ENCODE measurements at regions not wholly inside any gene's neighbourhood (a gene's known extent, or its start where the extent isn't known, plus 50 kb on each side); places are given as distances from the start of the nearest gene placed in this dataset.

- WGBS, result 57% methylated on average over 2 of the region's 2 CpGs
Observed at GRCh38 chr3:124221422-124221821, 229.5 kb upstream of the ROPN1 start.

More at GRCh38 chr3:124221422-124221821, 229.5 kb upstream of the ROPN1 start:
- H3K36me3 ChIP-seq (ENCODE audit: control insufficient read depth in 4 of 4, insufficient read depth in 3 of 4, low read depth in 1 of 4, low read length in 3 of 4), result no peaks in the 10 kb centered on the region
- H3K9ac ChIP-seq (ENCODE audit: low read depth in 1 of 2, low read length in 2 of 2), result no peak overlapping the region
- H3K27ac ChIP-seq (ENCODE audit: low read depth in 1 of 2, low read length in 2 of 2), result no peak overlapping the region
- H3K4me1 ChIP-seq (ENCODE audit: control insufficient read depth in 4 of 4, insufficient read depth in 4 of 4, low read length in 3 of 4), result no peaks in the 10 kb centered on the region
- no peak overlapping the region for H3K4me3 ChIP-seq (ENCODE audit: low read depth in 1 of 3, low read length in 3 of 3)
- TF ChIP-seq ZBTB33 (IDR thresholded peaks at IDR 0.05), result no peak
- TF ChIP-seq HNF4A (conservative IDR thresholded peaks at IDR 0.05), result no peak
- no peak for TF ChIP-seq JUND (IDR thresholded peaks at IDR 0.05)
- TF ChIP-seq YY1 (IDR thresholded peaks at IDR 0.05), result no peak
- no peak for TF ChIP-seq SP1 (IDR thresholded peaks at IDR 0.05)
- no peak for TF ChIP-seq FOXA2 (IDR thresholded peaks at IDR 0.05)
- TF ChIP-seq NR2F2 (IDR thresholded peaks at IDR 0.05), result no peak
- TF ChIP-seq EGR1 (IDR thresholded peaks at IDR 0.05; ENCODE audit: low read depth in 2 of 2), result no peak
- TF ChIP-seq CTCF (IDR thresholded peaks at IDR 0.05; ENCODE audit: low read depth, low read length, missing input control), result no peak
- TF ChIP-seq RAD21 (IDR thresholded peaks at IDR 0.05), result no peak
- TF ChIP-seq ATF3 (IDR thresholded peaks at IDR 0.05), result no peak
- TF ChIP-seq FOXA1 (IDR thresholded peaks at IDR 0.05), result no peak
- TF ChIP-seq GABPA (IDR thresholded peaks at IDR 0.05 in 1 of 2, conservative IDR thresholded peaks at IDR 0.05 in 1 of 2), result no peak
- no peak for TF ChIP-seq REST (IDR thresholded peaks at IDR 0.05)
- no peak for TF ChIP-seq TAF1 (conservative IDR thresholded peaks at IDR 0.05)
- TF ChIP-seq MAX (IDR thresholded peaks at IDR 0.05), result no peak
- TF ChIP-seq RXRA (IDR thresholded peaks at IDR 0.05), result no peak
- no peak for TF ChIP-seq HNF4G (IDR thresholded peaks at IDR 0.05)
- peaks cover 0 to 2% (median 0%) of the 10 kb centered on the region in 4 donors for H3K9me3 ChIP-seq (ENCODE audit: control insufficient read depth in 4 of 4, low read length in 3 of 4)
- DNase-seq (ENCODE audit: low spot score), result no peak
- H3K27me3 ChIP-seq (ENCODE audit: control insufficient read depth in 4 of 4, insufficient read depth in 4 of 4, low read length in 3 of 4), result no peaks in the 10 kb centered on the region

Data from liver (tissue), 8 donors.